GM12892 (cell line): ENCODE measurements at regions not wholly inside any gene's neighbourhood (a gene's known extent, or its start where the extent isn't known, plus 50 kb on each side); places are given as distances from the start of the nearest gene placed in this dataset.

ENCODE experiments used
- POLR2A ChIP-seq: IDR thresholded peaks from 2 replicates; pipeline ENCODE4 v1.6.1; 2011; ENCODE audit warnings: low read depth, low read length, control low read depth
- POLR2AphosphoS5 ChIP-seq: IDR thresholded peaks from 2 replicates; pipeline ENCODE4 v1.6.1; 2011; ENCODE audit warnings: low read depth, low read length, control low read depth

DNA sequence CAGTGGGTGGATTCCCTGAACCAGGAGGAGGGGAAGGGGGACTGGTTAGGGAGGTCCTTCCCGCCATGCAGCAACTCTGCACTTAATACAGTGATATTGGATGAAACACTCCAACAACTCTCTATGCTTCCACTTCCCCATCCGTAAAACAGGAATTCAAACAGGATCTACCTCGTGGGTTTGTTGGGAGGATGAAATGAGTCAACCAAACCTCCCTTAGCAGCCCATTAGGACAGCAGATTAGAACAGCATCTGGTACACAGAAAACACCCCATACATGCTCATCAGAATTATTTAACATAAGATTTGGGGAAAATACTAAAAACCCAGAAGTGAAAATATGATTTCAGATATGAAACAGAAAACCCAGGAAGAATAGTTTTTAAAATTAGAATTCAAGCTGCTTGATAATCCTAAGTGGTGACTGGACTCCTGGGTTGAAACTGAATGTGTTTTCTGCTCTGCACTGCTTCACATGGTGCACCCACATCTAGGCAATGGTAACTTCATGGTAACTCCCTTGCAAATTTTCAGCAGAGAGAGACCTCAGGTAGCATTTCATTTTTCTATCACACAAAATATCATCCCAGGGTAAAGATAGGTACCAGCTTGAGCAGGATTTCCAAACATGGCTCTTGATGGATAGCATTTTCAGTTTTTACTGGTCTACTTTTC, 326.8 kb upstream of the FRG2C start:
- TF ChIP-seq POLR2AphosphoS5 (no peak), POLR2A (no peak)
